Cerebellar cortex (tissue), 1 donor: ENCODE measurements at regions not wholly inside any gene's neighbourhood (a gene's known extent, or its start where the extent isn't known, plus 50 kb on each side); places are given as distances from the start of the nearest gene placed in this dataset.

ENCODE experiments used
- DNase-seq: peaks from one replicate; pipeline ENCODE4 v3.0.0-alpha.2; 2015; ENCODE audit warnings: low spot score

- no peak for DNase-seq
These were observed 498.4 kb downstream of the PDCD6IP start for GRCh38 chr3:34296796-34297195.

GRCh38 chr3:34298653-34299052, 500.2 kb downstream of the PDCD6IP start:
- no peak for DNase-seq

GRCh38 chr3:34300621-34301020, 502.2 kb downstream of the PDCD6IP start:
- no peak for DNase-seq

GRCh38 chr3:34301313-34301712, 502.9 kb downstream of the PDCD6IP start:
- no peak for DNase-seq

GRCh38 chr3:34305266-34305665, 506.8 kb downstream of the PDCD6IP start:
- DNase-seq, result no peak

- DNase-seq, result no peak
These were observed 514.3 kb downstream of the PDCD6IP start for GRCh38 chr3:34312684-34313083.

- DNase-seq, result no peak
These were observed 521.5 kb downstream of the PDCD6IP start for GRCh38 chr3:34319881-34320280.

GRCh38 chr3:34323517-34323916, 525.1 kb downstream of the PDCD6IP start:
- no peak for DNase-seq

GRCh38 chr3:34346656-34347055, 548.2 kb downstream of the PDCD6IP start:
- DNase-seq, result peak; percentile 94

- DNase-seq, result no peak
These were observed 553.7 kb downstream of the PDCD6IP start for GRCh38 chr3:34351882-34352777.

- DNase-seq, result no peak
These were observed 554.4 kb downstream of the PDCD6IP start for GRCh38 chr3:34352778-34353331.

GRCh38 chr3:34357461-34357860, 559.0 kb downstream of the PDCD6IP start:
- no peak for DNase-seq

GRCh38 chr3:34359064-34359463, 560.6 kb downstream of the PDCD6IP start:
- DNase-seq, result no peak

GRCh38 chr3:34360713-34361112, 562.3 kb downstream of the PDCD6IP start:
- DNase-seq, result no peak

- no peak for DNase-seq
These were observed 563.5 kb downstream of the PDCD6IP start for GRCh38 chr3:34361921-34362320.

GRCh38 chr3:34362910-34363309, 564.5 kb downstream of the PDCD6IP start:
- no peak for DNase-seq

GRCh38 chr3:34363881-34364280, 565.5 kb downstream of the PDCD6IP start:
- DNase-seq, result no peak

- no peak for DNase-seq
These were observed 565.9 kb downstream of the PDCD6IP start for GRCh38 chr3:34364335-34364734.

GRCh38 chr3:34365231-34365630, 566.8 kb downstream of the PDCD6IP start:
- DNase-seq, result no peak

- peak; percentile 82 for DNase-seq
These were observed 567.3 kb downstream of the PDCD6IP start for GRCh38 chr3:34365771-34366170.

- DNase-seq, result no peak
These were observed 569.1 kb downstream of the PDCD6IP start for GRCh38 chr3:34367521-34367920.

GRCh38 chr3:34374521-34374920, 576.1 kb downstream of the PDCD6IP start:
- DNase-seq, result no peak

GRCh38 chr3:34376691-34377090, 578.3 kb downstream of the PDCD6IP start:
- DNase-seq, result no peak

- DNase-seq, result peak; percentile 46
These were observed 579.5 kb downstream of the PDCD6IP start for GRCh38 chr3:34377961-34378360.
